Activated CD4-positive, alpha-beta T cell treated with anti-CD3 and anti-CD28 coated beads, Interleukin-2, Interleukin-6, amounts not matched to agents 100 ng/mL and 50 ng/mL, durations not matched to agents 16 hours and 8 hours (primary cell): ENCODE measurements at regions not wholly inside any gene's neighbourhood (a gene's known extent, or its start where the extent isn't known, plus 50 kb on each side); places are given as distances from the start of the nearest gene placed in this dataset.
"Not testable (repeated sequence)": the region's sequence is repeated elsewhere in the genome, so short reads cannot be mapped to it uniquely, and the experiment has no call there.

Experiments
- DNase-seq: peaks from one replicate; pipeline ENCODE4 v3.0.0-alpha.2; 2020

GRCh38 chr9:107569174-107569573 lies 79.6 kb upstream of the KLF4 start:
- no peak for DNase-seq

GRCh38 chr9:107568406-107568805 lies 78.8 kb upstream of the KLF4 start:
- not testable (repeated sequence) for DNase-seq

DNA sequence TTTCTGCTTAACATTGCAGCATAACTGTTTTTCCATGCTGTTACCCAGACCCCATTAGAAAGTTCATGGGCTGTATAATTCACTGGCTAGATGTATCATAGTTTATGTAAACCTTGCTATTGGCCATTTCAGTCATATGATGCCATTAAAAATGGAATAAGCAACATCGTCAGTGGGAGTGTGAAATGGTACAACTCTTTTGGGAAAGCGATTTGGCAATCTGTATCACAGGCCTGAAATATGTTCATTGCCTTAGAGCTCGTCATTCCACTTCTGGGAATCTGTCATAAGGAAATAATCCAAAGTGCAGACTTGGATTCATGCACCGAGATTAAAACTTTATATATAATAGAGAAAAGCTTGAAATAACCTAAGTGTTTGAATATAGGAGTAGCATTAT lies 77.9 kb upstream of the KLF4 start:
- no peak for DNase-seq

DNA sequence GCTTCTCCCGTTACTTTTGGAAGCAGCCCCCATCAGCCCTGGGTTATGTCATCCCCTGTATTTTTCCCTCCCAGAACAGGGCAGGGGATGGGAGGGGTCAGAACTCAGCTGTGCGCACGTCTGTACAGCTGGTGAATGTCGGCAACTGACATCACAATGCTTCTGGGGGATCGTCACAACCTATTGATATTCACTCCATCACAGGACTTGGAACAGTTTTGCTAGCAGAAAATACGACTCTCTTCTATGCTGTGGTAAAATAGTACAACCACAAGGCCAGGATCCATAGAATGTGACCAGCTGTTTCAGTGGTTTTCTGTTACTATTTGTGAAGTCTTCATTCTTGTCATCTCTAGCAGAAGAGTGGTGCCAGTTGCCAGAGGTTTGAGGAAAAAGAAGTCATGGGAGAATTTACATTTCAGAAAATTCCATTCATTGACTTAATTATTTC lies 77.1 kb upstream of the KLF4 start:
- DNase-seq: no peak

- DNase-seq: no peak
Observed at GRCh38 chr9:107562798-107563197, 73.2 kb upstream of the KLF4 start.

- DNase-seq: no peak
Observed at GRCh38 chr9:107559494-107560086, 70.0 kb upstream of the KLF4 start.

DNA sequence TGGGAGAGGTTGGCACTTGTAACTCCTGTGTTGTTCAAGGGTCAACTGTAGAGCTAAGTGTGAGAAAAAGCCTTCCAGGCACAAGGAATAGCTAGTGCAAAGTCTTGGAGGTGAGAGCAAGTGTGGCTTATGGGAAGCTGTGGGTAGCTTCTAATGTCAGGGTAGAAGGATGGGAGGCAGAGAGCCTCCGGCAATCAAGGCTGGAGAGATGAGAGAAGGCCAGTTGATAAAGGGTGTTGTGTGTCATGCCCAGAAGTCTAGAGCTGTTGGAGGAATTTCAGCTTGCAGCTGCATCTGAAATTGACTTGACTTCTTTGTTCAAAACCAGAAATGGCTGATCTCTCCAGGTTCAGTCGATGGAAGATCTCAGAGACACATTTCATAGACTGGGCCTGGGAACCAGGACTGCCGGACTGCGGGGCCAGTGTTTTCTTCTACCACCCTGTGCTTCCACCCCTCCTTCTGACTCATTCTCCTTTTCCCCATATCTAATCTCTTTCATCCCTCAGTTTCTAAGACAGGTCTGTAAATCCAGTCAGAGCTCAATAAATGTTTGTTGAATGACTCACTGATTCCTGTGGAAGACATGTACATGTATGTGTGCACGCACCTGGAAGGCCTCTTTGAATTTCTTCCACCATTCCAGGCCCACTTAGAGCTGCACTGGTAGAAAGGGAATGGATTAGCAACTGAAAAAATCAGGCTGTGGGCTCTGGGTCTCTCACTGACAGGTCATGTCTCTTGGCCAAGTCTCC lies 67.8 kb upstream of the KLF4 start:
- DNase-seq: no peak

DNA sequence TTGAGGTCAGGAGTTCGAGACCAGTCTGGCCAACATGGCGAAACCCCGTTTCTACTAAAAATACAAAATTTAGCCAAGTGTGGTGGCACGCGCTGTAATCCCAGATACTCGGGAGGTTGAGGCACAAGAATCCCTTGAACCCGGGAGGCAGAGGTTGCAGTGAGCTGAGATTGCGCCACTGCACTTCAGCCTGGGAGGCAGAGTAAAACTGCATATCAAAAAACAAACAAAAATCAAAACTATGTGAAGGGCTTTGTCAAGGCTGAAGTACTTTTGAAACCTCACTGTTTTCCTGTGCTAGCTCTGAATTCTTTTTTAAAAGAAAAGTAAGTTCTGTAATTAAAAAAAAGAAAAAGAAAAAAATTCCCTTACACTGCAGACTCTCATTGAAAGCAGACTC lies 65.1 kb upstream of the KLF4 start:
- no peak for DNase-seq

DNA sequence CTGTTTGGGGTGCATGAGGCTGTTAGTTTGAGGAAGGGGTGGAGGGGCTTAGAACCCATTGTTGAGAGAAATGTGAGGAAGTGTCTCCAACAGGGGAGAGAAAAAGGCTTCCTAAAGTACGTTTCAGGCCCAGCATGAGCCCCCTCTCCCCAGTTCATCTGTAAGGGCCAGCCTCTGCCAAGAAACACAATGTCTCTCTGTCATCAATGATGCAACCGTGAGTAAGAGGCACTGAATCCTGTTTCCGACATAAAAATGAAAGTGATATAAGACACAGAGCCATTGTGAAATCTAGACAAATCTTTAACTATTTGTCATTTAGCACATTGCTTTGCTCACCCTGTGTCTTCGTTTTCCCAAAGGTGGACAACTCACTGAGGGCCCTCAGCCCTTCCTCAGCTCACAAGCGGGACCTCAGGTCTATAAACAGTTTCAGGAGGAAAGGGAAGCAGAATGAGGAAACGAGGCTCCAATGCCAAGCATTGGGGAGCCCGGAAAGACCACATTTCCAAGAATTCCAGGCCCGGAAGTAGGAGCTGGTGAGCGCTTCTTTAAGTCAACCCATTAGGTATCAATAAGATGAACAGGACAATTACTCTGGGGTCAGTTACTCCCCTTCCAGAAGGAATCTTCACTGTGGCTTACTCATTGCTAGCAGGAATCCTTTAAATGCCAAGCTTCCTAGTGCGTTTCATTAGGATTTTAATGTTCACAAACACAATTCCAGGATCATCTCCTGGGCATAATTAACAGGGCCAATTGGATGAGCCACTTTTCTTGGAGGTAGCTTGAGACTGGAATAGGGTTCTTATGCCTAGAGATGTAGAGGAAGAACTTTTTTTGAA lies 59.0 kb upstream of the KLF4 start:
- DNase-seq: peak; percentile 14

- DNase-seq: no peak
Observed at GRCh38 chr9:107547772-107548297, 58.3 kb upstream of the KLF4 start.

DNA sequence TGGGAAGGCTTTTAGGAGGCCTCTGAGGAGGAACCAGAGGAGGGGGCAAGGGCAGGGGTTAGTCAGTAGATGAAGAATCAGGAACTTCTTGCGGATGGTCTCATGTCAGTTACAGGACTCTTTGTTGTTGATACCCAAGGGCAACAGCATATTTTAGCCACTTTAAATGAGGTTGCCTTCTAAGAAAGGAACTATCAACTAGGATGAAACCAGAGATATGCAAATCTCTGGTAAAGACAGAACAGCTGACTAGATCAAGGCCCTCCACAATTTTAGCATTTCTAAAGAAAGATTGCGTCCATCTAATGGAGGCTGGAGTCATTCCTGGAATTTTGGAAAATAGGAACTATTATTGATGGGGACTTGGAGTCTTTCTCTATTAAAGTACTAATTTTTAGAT lies 57.7 kb upstream of the KLF4 start:
- no peak for DNase-seq

- DNase-seq: no peak
Observed at GRCh38 chr9:107546859-107547258, 57.3 kb upstream of the KLF4 start.

DNA sequence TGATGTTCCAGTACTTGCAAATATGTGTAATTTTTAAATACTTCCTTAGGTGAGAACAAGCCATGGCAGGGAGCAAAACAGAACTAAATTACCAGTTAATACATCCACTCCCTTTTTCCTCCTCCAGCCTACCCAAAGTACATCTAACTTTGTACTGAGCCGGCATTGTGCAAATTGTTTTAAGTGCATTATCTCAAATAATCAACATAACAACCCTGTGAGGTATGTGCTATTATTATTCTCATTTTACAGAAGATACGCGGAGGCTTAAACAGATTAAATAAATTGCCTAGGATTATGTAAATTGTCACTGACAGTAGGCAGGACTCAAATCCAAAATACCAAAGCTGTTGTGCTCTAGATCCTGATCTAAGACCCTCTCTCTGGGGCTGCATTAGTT lies 55.5 kb upstream of the KLF4 start:
- DNase-seq: no peak

GRCh38 chr9:107542411-107543157 lies 53.0 kb upstream of the KLF4 start:
- no peak for DNase-seq

GRCh38 chr9:107541523-107541922 lies 52.0 kb upstream of the KLF4 start:
- no peak for DNase-seq

GRCh38 chr9:107540164-107540561 lies 50.6 kb upstream of the KLF4 start:
- no peak for DNase-seq

DNA sequence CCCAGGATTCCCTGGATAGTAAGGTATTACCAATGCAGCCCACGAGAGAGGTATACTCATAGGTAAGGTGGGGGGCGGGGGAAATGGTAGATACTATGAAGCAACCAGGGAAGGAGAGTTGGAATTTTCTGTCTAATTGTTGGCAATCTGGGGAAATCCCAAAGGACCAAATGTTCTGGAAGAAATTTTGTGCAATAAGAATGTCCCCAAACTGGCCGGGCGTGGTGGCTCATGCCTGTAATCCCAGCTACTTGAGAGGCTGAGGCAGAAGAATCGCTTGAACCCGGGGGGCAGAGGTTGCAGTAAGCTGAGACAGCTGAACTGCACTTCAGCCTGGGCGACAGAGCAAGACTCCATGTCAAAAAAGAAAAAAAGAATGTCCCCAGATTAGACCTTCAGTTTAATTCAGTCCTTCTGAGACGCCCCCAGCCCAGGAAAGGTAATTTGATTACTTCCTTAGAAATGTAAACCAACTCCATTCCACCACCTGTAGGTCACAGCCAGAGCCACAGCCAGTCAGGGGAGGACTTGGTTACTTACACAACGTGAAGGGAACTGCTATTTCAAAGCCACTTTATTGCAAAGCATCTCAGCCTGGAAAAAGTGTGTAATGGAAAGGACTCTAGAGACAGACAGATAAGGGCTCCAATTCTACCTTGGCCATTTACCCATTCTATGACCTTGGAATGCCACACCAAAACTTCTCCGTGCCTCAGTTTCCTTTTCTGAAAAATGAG lies 50.0 kb upstream of the KLF4 start:
- no peak for DNase-seq
